Activated CD8-positive, alpha-beta memory T cell treated with anti-CD3 and anti-CD28 coated beads, Interleukin-2, amount 50 U/mL, for 24 hours (primary cell): ENCODE measurements at regions not wholly inside any gene's neighbourhood (a gene's known extent, or its start where the extent isn't known, plus 50 kb on each side); places are given as distances from the start of the nearest gene placed in this dataset.
"Not testable (repeated sequence)": the region's sequence is repeated elsewhere in the genome, so short reads cannot be mapped to it uniquely, and the experiment has no call there.

Experiments
- DNase-seq: peaks from one replicate; pipeline ENCODE4 v3.0.0-alpha.2; 2020; ENCODE audit errors: extremely low read depth

GRCh38 chrX:121298499-121298898 lies 251.1 kb downstream of the GLUD2 start:
- no peak for DNase-seq

- no peak for DNase-seq
Observed at GRCh38 chrX:121301356-121301755, 253.9 kb downstream of the GLUD2 start.

GRCh38 chrX:121301822-121302221 lies 254.4 kb downstream of the GLUD2 start:
- no peak for DNase-seq

GRCh38 chrX:121307449-121307848 lies 260.0 kb downstream of the GLUD2 start:
- no peak for DNase-seq

- peak; percentile 40 for DNase-seq
Observed at GRCh38 chrX:121308276-121308805, 260.9 kb downstream of the GLUD2 start.

- DNase-seq: no peak
Observed at GRCh38 chrX:121310820-121311219, 263.4 kb downstream of the GLUD2 start.

- no peak for DNase-seq
Observed at GRCh38 chrX:121320441-121320840, 273.0 kb downstream of the GLUD2 start.

- no peak for DNase-seq
Observed at GRCh38 chrX:121322159-121322558, 274.7 kb downstream of the GLUD2 start.

- DNase-seq: no peak
Observed at GRCh38 chrX:121323337-121323736, 275.9 kb downstream of the GLUD2 start.

GRCh38 chrX:121333942-121334341 lies 286.5 kb downstream of the GLUD2 start:
- DNase-seq: no peak

- no peak for DNase-seq
Observed at GRCh38 chrX:121336831-121337421, 289.5 kb downstream of the GLUD2 start.

GRCh38 chrX:121337816-121338215 lies 290.4 kb downstream of the GLUD2 start:
- no peak for DNase-seq

- no peak for DNase-seq
Observed at GRCh38 chrX:121349263-121349662, 301.9 kb downstream of the GLUD2 start.

GRCh38 chrX:121356139-121356849 lies 308.9 kb downstream of the GLUD2 start:
- no peak for DNase-seq

- DNase-seq: no peak
Observed at GRCh38 chrX:121356850-121357171, 309.4 kb downstream of the GLUD2 start.

GRCh38 chrX:121360280-121360679 lies 312.9 kb downstream of the GLUD2 start:
- no peak for DNase-seq

- DNase-seq: no peak
Observed at GRCh38 chrX:121365572-121366161, 318.3 kb downstream of the GLUD2 start.

GRCh38 chrX:121374471-121374870 lies 327.1 kb downstream of the GLUD2 start:
- DNase-seq: no peak

- DNase-seq: not testable (repeated sequence)
Observed at GRCh38 chrX:121381915-121382314, 334.5 kb downstream of the GLUD2 start.

GRCh38 chrX:121389976-121390714 lies 342.7 kb downstream of the GLUD2 start:
- no peak for DNase-seq

GRCh38 chrX:121405826-121406225 lies 358.4 kb downstream of the GLUD2 start:
- no peak for DNase-seq

GRCh38 chrX:121407627-121408026 lies 360.2 kb downstream of the GLUD2 start:
- no peak for DNase-seq
